ENCODE measurements at regions not wholly inside any gene's neighbourhood (a gene's known extent, or its start where the extent isn't known, plus 50 kb on each side); places are given as distances from the start of the nearest gene placed in this dataset.

DNA sequence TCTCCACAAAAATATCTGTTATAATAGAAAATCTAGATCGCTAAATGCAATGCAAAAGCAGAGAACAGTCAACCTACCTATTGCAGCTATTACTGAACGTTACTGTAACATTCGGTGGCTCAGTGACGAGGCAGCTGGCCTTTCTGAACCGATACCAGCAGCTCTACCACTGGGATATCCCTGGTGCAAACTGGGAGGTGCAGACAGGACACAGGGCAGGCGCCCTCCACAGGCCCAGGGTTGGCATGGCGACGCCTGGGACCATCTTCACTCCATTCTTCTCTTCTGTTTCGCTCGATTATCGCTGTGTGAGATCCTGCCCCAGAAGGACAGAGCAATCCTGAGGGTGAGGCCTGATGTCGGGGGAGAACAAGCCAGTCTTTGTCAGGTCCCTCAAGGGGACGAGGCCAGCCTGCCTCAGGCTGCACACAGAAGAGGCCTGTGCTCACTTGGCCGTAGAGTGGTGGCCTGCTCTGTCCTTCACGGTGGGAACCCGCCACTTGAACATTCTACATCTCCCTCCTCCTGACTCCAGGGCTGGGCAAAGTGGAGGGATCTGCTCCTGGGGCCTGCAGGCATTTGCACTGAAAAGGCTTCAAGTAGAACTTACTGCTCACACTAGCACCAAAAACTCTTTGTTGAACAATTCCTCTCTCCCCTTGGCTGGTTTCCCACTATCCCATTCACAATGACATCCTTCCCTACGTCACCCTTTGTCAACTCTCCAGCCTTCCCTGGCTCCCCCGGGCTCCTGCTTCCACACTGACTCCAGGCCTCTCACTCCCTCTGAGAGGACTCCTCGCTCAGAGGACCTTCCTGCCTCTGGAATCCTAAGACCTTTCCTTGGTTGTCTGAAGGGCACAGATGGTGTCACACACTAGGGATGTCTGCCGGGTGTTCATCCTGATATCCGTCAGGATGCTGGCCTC lies 49.7 kb downstream of the CYRIA start:
- Histone ChIP-seq H3K4me1 (ENCODE audit: control insufficient read depth, insufficient read depth, low read length) (peaks cover 11% of the 10 kb centered on the region), H3K27ac (ENCODE audit: extremely low read depth, low read depth, low read length) (no peak overlapping the region), H3K4me3 (ENCODE audit: low read depth, low read length) (no peak overlapping the region), H3K36me3 (ENCODE audit: control insufficient read depth in 2 of 2, insufficient read depth in 1 of 2, low read length in 2 of 2) (peaks cover 0 to 16% of the 10 kb centered on the region in 2 experiments; a peak in 1 of 3 replicates), H3K9me3 (ENCODE audit: control insufficient read depth, insufficient read depth, low read depth, low read length) (no peaks in the 10 kb centered on the region)
- TF ChIP-seq ZFP69B (tag by site-specific recombination; IDR thresholded peaks at IDR 0.05) (no peak), ZNF549 (tag by site-specific recombination; IDR thresholded peaks at IDR 0.05) (no peak), ZFHX2 (tag by site-specific recombination; conservative IDR thresholded peaks at IDR 0.05) (no peak), ZNF248 (tag by site-specific recombination; IDR thresholded peaks at IDR 0.05) (no peak), ZNF23 (tag by site-specific recombination; IDR thresholded peaks at IDR 0.05; ENCODE audit: borderline replicate concordance) (no peak), ZEB2 (tag by site-specific recombination; IDR thresholded peaks at IDR 0.05) (no peak), TRIM28 (IDR thresholded peaks at IDR 0.05; ENCODE audit: borderline replicate concordance, low read length) (no peak), WT1 (tag by site-specific recombination; IDR thresholded peaks at IDR 0.05) (no peak), KLF1 (tag by site-specific recombination; IDR thresholded peaks at IDR 0.05) (no peak), ZNF2 (tag by site-specific recombination; IDR thresholded peaks at IDR 0.05) (no peak), ZNF670 (tag by site-specific recombination; IDR thresholded peaks at IDR 0.05; ENCODE audit: low read depth) (no peak)
- POLR2A ChIA-PET: no interaction called here
- CTCF ChIA-PET: interaction anchor here (0.6 to 9.1 kb wide), 6 partner anchors 139 to 1857 kb away, joined by 3 to 135 read pairs (median 18); no protein-coding TSS in a partner anchor

DNA sequence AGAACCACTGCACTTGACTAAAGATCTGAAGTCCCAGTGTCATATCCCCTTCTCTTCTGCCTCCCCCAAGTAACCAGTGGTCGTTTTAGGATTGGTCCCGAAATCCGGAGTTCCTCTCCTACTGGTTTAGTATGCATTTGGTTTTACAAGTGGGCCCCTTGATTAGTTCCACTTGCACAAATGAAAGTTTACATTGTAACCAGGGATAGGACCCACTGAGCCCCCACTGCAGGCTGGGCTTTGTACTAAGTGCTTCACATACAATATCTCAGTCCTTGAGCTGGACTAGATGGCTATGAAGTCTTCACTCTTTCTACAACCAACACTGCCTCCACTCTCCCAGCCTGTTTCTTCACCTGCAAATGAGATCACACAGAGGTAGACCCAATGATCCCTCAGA lies 50.4 kb downstream of the CYRIA start:
- no peak overlapping the region for H3K27ac ChIP-seq (ENCODE audit: extremely low read depth, low read depth, low read length)
- ChIA-PET CTCF (interaction anchor here (0.5 to 5.5 kb wide), 8 partner anchors 9 to 1856 kb away, joined by 3 to 126 read pairs (median 8); no protein-coding TSS in a partner anchor), POLR2A (no interaction called here)
- TF ChIP-seq ZNF792 (tag by site-specific recombination; IDR thresholded peaks at IDR 0.05) (no peak), SETDB1 (IDR thresholded peaks at IDR 0.05; ENCODE audit: insufficient read length, low read length) (no peak), REPIN1 (tag by site-specific recombination; IDR thresholded peaks at IDR 0.05; ENCODE audit: low read depth) (no peak), ZNF175 (tag by site-specific recombination; IDR thresholded peaks at IDR 0.05) (no peak), ZNF561 (tag by site-specific recombination; IDR thresholded peaks at IDR 0.05; ENCODE audit: borderline replicate concordance) (no peak), ZNF510 (tag by site-specific recombination; IDR thresholded peaks at IDR 0.05; ENCODE audit: insufficient replicate concordance) (no peak), HOXC10 (CRISPR knock-in tag; IDR thresholded peaks at IDR 0.05) (no peak), BCL11B (tag by site-specific recombination; IDR thresholded peaks at IDR 0.05; ENCODE audit: low read depth) (no peak), ZNF133 (tag by site-specific recombination; IDR thresholded peaks at IDR 0.05) (no peak), ZNF354C (tag by site-specific recombination; IDR thresholded peaks at IDR 0.05; ENCODE audit: borderline replicate concordance, low read depth) (no peak), ZEB2 (tag by site-specific recombination; IDR thresholded peaks at IDR 0.05) (no peak), ZNF501 (tag by site-specific recombination; IDR thresholded peaks at IDR 0.05) (no peak), ZNF558 (tag by site-specific recombination; IDR thresholded peaks at IDR 0.05) (no peak), ZFP41 (tag by site-specific recombination; IDR thresholded peaks at IDR 0.05; ENCODE audit: borderline replicate concordance) (no peak), ZFP69B (tag by site-specific recombination; IDR thresholded peaks at IDR 0.05) (no peak), ZNF266 (tag by site-specific recombination; IDR thresholded peaks at IDR 0.05; ENCODE audit: low read depth) (no peak)
- TF ChIP-seq, protein P1, sequence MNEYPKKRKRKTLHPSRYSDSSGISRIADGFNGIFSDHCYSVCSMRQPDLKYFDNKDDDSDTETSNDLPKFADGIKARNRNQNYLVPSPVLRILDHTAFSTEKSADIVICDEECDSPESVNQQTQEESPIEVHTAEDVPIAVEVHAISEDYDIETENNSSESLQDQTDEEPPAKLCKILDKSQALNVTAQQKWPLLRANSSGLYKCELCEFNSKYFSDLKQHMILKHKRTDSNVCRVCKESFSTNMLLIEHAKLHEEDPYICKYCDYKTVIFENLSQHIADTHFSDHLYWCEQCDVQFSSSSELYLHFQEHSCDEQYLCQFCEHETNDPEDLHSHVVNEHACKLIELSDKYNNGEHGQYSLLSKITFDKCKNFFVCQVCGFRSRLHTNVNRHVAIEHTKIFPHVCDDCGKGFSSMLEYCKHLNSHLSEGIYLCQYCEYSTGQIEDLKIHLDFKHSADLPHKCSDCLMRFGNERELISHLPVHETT (tag by site-specific recombination; IDR thresholded peaks at IDR 0.05): no peak
- H3K4me3 ChIP-seq (ENCODE audit: low read depth, low read length): no peak overlapping the region
- H3K36me3 ChIP-seq (ENCODE audit: control insufficient read depth in 2 of 2, insufficient read depth in 1 of 2, low read length in 2 of 2): peaks cover 0 to 16% of the 10 kb centered on the region in 2 experiments; a peak in 1 of 3 replicates
- peaks cover 11% of the 10 kb centered on the region for H3K4me1 ChIP-seq (ENCODE audit: control insufficient read depth, insufficient read depth, low read length)
- no peaks in the 10 kb centered on the region for H3K9me3 ChIP-seq (ENCODE audit: control insufficient read depth, insufficient read depth, low read depth, low read length)
